ENCODE measurements at regions not wholly inside any gene's neighbourhood (a gene's known extent, or its start where the extent isn't known, plus 50 kb on each side); places are given as distances from the start of the nearest gene placed in this dataset.

DNA sequence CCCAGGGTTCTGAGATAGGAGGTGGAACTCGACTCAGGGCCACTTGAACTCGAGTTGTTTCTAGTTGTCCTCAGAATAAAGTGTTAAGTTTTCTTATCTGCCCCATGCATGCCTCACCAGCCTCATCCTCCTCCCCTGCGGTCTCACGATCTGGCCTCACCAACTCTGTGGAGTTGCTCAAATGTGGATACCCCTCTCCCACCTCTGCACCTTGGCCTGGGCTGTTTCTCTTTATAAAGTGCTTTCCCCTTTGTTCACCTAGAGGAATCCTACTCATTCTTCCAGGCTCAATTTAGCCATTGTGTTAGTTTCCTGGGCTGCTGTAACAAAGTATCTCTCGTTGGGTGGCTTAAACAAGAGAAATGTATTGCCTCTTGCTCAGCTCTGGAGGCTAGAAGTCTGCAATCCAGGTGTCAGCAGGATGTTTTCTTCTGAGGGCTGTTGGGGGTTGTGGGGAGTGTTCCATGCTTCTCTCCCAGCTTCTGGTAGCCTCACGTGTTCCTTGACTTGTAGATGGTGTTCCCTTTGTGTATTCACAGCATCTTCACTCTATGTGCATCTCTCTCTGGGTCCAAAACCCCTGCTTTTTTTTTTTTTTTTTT lies 100.7 kb downstream of the MEX3B start (continued):
- TF ChIP-seq GATA2 (CRISPR knock-in tag; IDR thresholded peaks at IDR 0.05) (peak; percentile 84), ZNF232 (CRISPR knock-in tag; IDR thresholded peaks at IDR 0.05) (no peak), POLR2AphosphoS5 (IDR thresholded peaks at IDR 0.05; ENCODE audit: control insufficient read depth, insufficient read depth, low read depth, low read length) (peak; percentile 93), ATF7 (IDR thresholded peaks at IDR 0.05) (peak; percentile 45; the same call in 1 of the 2 replicates), PHF21A (IDR thresholded peaks at IDR 0.05; ENCODE audit: borderline replicate concordance, low read depth) (0 out of 2 replicates have a peak, but pooled peaks have one; percentile 66), NCOA2 (IDR thresholded peaks at IDR 0.05; ENCODE audit: partially characterized antibody in 2 of 2) (no peak), PPARD (CRISPR knock-in tag; IDR thresholded peaks at IDR 0.05) (no peak), ZNF274 (IDR thresholded peaks at IDR 0.05; ENCODE audit: borderline replicate concordance, low read depth, low read length) (no peak), MAFG (tag; conservative IDR thresholded peaks at IDR 0.05) (no peak), SIN3B (IDR thresholded peaks at IDR 0.05; ENCODE audit: low read depth) (no peak), ZNF586 (CRISPR knock-in tag; conservative IDR thresholded peaks at IDR 0.05) (no peak)
- TF ChIP-seq, protein P1, sequence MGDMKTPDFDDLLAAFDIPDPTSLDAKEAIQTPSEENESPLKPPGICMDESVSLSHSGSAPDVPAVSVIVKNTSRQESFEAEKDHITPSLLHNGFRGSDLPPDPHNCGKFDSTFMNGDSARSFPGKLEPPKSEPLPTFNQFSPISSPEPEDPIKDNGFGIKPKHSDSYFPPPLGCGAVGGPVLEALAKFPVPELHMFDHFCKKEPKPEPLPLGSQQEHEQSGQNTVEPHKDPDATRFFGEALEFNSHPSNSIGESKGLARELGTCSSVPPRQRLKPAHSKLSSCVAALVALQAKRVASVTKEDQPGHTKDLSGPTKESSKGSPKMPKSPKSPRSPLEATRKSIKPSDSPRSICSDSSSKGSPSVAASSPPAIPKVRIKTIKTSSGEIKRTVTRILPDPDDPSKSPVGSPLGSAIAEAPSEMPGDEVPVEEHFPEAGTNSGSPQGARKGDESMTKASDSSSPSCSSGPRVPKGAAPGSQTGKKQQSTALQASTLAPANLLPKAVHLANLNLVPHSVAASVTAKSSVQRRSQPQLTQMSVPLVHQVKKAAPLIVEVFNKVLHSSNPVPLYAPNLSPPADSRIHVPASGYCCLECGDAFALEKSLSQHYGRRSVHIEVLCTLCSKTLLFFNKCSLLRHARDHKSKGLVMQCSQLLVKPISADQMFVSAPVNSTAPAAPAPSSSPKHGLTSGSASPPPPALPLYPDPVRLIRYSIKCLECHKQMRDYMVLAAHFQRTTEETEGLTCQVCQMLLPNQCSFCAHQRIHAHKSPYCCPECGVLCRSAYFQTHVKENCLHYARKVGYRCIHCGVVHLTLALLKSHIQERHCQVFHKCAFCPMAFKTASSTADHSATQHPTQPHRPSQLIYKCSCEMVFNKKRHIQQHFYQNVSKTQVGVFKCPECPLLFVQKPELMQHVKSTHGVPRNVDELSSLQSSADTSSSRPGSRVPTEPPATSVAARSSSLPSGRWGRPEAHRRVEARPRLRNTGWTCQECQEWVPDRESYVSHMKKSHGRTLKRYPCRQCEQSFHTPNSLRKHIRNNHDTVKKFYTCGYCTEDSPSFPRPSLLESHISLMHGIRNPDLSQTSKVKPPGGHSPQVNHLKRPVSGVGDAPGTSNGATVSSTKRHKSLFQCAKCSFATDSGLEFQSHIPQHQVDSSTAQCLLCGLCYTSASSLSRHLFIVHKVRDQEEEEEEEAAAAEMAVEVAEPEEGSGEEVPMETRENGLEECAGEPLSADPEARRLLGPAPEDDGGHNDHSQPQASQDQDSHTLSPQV (IDR thresholded peaks at IDR 0.05), result peak; percentile 85
- TF ChIP-seq, protein P2, sequence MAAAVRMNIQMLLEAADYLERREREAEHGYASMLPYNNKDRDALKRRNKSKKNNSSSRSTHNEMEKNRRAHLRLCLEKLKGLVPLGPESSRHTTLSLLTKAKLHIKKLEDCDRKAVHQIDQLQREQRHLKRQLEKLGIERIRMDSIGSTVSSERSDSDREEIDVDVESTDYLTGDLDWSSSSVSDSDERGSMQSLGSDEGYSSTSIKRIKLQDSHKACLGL (CRISPR knock-in tag; IDR thresholded peaks at IDR 0.05; ENCODE audit: borderline replicate concordance, poor library complexity, severe bottlenecking), result no peak
- TF ChIP-seq, protein P3, sequence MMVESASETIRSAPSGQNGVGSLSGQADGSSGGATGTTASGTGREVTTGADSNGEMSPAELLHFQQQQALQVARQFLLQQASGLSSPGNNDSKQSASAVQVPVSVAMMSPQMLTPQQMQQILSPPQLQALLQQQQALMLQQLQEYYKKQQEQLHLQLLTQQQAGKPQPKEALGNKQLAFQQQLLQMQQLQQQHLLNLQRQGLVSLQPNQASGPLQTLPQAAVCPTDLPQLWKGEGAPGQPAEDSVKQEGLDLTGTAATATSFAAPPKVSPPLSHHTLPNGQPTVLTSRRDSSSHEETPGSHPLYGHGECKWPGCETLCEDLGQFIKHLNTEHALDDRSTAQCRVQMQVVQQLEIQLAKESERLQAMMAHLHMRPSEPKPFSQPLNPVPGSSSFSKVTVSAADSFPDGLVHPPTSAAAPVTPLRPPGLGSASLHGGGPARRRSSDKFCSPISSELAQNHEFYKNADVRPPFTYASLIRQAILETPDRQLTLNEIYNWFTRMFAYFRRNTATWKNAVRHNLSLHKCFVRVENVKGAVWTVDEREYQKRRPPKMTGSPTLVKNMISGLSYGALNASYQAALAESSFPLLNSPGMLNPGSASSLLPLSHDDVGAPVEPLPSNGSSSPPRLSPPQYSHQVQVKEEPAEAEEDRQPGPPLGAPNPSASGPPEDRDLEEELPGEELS (CRISPR knock-in tag; IDR thresholded peaks at IDR 0.05; ENCODE audit: borderline replicate concordance), result no peak
- TF ChIP-seq, protein P4, sequence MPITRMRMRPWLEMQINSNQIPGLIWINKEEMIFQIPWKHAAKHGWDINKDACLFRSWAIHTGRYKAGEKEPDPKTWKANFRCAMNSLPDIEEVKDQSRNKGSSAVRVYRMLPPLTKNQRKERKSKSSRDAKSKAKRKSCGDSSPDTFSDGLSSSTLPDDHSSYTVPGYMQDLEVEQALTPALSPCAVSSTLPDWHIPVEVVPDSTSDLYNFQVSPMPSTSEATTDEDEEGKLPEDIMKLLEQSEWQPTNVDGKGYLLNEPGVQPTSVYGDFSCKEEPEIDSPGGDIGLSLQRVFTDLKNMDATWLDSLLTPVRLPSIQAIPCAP (CRISPR knock-in tag; IDR thresholded peaks at IDR 0.05; ENCODE audit: borderline replicate concordance), result no peak
- TF ChIP-seq, protein P5, sequence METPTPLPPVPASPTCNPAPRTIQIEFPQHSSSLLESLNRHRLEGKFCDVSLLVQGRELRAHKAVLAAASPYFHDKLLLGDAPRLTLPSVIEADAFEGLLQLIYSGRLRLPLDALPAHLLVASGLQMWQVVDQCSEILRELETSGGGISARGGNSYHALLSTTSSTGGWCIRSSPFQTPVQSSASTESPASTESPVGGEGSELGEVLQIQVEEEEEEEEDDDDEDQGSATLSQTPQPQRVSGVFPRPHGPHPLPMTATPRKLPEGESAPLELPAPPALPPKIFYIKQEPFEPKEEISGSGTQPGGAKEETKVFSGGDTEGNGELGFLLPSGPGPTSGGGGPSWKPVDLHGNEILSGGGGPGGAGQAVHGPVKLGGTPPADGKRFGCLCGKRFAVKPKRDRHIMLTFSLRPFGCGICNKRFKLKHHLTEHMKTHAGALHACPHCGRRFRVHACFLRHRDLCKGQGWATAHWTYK (CRISPR knock-in tag; IDR thresholded peaks at IDR 0.05), result no peak
- TF ChIP-seq, protein P6, sequence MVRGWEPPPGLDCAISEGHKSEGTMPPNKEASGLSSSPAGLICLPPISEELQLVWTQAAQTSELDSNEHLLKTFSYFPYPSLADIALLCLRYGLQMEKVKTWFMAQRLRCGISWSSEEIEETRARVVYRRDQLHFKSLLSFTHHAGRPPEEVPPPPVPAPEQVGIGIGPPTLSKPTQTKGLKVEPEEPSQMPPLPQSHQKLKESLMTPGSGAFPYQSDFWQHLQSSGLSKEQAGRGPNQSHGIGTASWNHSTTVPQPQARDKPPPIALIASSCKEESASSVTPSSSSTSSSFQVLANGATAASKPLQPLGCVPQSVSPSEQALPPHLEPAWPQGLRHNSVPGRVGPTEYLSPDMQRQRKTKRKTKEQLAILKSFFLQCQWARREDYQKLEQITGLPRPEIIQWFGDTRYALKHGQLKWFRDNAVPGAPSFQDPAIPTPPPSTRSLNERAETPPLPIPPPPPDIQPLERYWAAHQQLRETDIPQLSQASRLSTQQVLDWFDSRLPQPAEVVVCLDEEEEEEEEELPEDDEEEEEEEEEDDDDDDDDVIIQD (CRISPR knock-in tag; IDR thresholded peaks at IDR 0.05), result no peak
